ENCODE measurements at regions not wholly inside any gene's neighbourhood (a gene's known extent, or its start where the extent isn't known, plus 50 kb on each side); places are given as distances from the start of the nearest gene placed in this dataset.
"Not testable (repeated sequence)": the region's sequence is repeated elsewhere in the genome, so short reads cannot be mapped to it uniquely, and the experiment has no call there.

DNA sequence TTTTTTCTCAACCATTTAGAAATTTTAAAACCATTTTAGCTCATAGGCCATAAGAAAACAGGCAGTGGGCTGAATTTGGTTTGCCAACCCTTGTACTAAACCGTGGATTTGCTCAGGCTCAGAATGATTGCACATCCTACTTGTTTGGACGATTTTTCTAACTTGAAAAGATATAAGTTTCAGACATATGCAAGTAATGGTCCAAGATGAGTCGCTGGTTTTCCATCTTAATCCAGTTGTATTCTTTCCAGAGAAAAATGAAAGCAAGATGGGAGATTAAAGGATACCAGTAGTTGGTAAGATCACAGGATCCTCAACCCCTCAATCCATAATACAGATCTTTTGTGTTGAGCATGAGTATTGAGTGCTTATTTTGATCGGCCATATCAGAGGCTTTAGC lies 250.9 kb downstream of the TINAG start:
- no peak for DNase-seq (ENCODE audit: extremely low read depth in 1 of 2, low read depth in 1 of 2)

DNA sequence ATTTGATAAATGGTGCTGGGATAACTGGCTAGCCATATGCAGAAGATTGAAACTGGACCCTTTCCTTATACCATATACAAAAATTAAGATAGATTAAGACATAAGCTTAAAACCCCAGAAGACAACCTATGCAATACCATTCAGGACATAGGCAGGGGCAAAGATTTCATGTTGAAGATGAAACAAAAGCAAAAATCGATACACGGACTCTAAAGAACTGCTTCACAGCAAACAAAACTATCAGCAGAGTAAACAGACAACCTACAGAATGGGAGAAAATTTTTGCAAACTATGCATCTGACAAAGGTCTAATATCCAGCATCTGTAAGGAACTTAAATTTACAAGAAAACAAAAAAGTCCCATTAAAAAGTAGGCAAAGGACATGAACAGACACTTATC lies 255.9 kb downstream of the TINAG start:
- not testable (repeated sequence) for DNase-seq (ENCODE audit: extremely low read depth in 1 of 2, low read depth in 1 of 2)

- DNase-seq (ENCODE audit: extremely low read depth in 1 of 2, low read depth in 1 of 2) = no peak
Measured at GRCh38 chr6:54574671-54575070, 266.4 kb downstream of the TINAG start.

DNA sequence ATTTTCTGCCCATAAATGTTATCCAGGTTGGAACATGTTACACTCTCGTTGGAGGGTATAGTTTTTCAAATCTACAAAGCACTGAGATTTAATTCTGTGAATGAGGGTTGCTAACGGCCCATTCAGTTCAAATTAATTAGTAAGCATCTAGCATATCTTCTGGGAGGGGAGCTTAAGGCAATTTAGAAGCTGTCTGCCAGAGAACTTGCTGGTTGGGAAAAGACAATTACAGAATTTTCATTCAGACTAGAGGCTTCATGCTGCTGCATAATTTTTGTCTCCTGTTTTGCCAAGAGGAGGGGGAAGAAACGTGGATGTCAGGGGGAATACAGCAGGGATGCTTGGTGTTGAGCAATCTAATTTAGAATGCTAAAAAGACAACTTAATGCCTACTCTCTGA lies 268.3 kb upstream of the FAM83B start:
- DNase-seq (ENCODE audit: extremely low read depth in 1 of 2, low read depth in 1 of 2) = no peak

DNA sequence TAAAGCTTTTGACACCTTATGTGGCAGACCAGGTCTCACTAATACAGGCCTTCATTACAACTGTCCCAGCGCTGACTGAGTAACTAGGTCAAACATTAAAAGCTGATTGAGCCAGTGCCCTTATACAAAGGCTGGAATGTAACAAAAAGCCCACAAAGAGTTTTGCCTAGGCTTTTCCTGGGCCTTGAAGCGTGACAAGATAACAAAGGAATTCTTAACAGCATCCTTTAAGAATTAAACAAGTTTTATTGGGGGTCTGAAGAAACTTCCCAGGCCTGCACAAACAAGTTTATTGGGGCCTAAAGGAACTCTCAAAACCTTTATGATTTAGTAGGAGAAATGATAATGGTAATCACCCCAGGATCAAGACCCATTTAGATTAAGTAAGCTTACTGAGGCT lies 267.6 kb upstream of the FAM83B start:
- DNase-seq (ENCODE audit: extremely low read depth in 1 of 2, low read depth in 1 of 2) = no peak

DNA sequence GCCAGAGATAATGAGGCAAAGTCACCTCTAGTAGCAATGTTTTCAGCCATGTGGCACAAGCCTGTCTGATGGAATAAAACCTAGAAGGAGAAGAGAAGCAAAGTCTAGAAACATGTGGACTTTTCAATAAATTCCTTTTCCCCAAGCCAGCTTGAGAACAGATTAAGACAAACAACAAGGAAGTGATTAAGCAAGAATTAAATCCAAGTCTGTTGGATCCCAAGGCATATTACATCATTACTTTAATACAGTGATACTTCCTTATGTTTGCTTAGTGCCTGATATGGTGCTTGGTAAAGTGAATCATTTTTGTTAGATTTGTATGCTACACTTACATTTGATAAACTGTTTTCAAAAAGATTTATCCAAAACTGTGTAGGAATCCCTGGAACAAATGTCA lies 260.3 kb upstream of the FAM83B start:
- no peak for DNase-seq (ENCODE audit: extremely low read depth in 1 of 2, low read depth in 1 of 2)

- DNase-seq (ENCODE audit: extremely low read depth in 1 of 2, low read depth in 1 of 2) = no peak
Measured at GRCh38 chr6:54587277-54587676, 259.3 kb upstream of the FAM83B start.

DNA sequence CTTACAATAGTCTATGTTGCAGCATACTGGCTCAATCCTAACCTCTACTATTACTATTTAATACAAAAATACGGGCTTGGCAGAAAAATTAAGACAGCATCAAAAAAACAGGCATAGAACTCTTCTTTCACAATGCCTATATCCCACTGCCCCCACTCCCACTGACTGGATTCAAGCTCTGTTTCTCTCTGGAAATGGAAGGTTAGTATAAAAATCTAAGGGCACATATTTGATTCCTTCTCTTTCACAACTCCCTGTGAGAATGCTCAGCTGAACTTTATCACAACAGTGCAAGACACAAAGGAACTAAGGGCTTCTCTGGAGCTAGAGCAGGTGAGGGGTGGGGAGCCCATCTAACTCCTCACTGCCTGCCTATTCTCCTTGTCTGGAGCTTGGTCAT lies 258.4 kb upstream of the FAM83B start:
- no peak for DNase-seq (ENCODE audit: extremely low read depth in 1 of 2, low read depth in 1 of 2)

DNA sequence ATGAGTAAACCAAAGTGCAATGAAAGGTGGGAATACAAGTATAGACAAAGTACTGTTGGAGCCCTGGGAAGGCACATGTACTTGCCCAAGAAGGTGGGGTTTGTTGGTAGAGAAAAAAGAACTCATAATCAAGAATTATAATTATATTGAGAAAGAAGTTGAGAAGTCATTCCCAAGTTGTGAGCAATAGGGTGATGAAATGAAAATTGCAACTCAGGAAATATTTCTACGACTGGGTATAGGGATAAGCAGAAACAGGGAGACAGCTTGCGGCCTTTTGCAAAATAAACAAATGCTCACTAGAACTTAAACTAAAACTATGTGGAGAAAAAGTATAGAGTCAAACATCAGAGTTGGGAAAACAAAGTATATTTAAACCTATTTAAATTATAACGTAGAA lies 250.7 kb upstream of the FAM83B start:
- no peak for DNase-seq (ENCODE audit: extremely low read depth in 1 of 2, low read depth in 1 of 2)

DNA sequence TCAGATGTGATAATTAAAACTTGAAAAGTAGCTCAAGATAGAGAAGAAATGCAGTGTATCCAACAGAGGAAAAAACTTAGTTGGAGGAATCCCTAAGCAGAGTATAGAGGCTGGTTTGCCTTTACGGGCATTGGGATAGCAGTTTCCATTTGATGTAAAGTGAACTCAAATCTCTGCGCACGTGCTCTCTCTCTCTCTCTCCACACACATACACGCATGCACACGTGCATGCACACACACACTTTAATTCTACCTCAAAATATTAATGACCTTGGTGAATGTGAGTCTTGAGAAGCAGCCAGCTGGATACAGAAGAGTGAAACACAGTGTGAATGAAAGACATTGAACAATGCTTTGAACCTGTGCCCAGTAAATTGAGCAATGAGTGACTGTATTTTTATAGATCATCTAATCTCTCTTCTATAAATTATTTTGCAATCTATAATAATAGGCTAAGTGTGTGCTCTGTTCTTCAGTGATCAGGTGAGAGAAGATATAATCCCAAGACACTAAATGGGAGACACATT lies 247.7 kb upstream of the FAM83B start:
- no peak for DNase-seq (ENCODE audit: extremely low read depth in 1 of 2, low read depth in 1 of 2)

GRCh38 chr6:54601600-54602300 lies 244.8 kb upstream of the FAM83B start:
- DNase-seq (ENCODE audit: extremely low read depth in 1 of 2, low read depth in 1 of 2) = no peak

DNA sequence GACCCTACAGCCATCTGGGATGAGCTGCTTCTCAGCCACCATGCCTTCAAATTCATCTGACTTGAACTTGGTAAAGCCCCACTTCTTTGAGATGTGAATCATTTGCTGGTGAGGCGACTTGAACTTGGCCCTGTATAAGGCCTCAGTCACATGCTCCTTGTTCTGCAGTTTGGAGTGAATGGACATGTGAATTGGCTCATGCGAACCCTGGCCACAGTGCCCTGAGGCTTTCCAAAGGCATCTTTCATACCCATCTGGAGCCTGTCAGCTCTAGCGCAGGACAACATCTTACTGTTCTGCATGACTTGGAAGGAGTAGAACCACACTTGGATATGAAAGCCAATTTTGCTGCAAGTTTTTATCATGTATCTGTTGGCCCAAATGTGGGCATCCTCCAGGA lies 244.0 kb upstream of the FAM83B start:
- no peak for DNase-seq (ENCODE audit: extremely low read depth in 1 of 2, low read depth in 1 of 2)

DNA sequence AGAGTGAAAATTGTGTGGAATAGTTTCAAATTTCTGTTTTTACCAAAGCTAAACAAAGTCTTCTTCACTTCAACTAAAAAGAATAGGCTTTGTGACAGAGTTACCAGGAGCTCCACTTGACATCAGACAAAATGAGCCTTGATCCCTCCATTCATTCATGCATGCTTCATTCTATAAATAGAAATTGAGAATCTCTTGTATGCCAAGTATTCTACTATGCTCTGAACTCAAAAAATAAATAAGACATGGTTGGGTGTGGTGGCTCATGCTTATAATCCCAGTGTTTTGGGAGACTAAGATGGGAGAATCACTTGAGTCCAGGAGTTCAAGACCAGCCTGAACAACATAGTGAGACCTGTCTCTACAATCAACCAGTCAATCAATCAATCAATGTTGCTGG lies 236.6 kb upstream of the FAM83B start:
- DNase-seq (ENCODE audit: extremely low read depth in 1 of 2, low read depth in 1 of 2) = no peak

DNA sequence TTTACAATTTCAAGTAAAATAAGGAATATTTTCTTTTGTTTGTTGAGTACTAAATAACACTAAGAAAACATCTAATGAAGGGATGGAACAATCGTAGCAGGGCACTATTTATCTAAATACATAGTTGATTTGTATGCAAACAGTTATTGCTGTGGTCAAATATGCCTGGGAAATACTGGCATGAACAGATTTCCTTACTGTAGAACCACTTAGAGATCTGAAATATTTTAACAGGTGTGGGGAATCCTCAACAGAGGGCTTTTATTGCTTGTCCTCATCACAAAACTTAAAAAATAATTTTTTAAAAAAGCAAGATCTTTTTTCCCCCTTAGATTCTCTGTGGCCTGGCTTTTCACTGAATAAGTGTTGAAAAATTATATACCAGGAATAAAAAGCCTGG lies 233.0 kb upstream of the FAM83B start:
- DNase-seq (ENCODE audit: extremely low read depth in 1 of 2, low read depth in 1 of 2) = no peak

DNA sequence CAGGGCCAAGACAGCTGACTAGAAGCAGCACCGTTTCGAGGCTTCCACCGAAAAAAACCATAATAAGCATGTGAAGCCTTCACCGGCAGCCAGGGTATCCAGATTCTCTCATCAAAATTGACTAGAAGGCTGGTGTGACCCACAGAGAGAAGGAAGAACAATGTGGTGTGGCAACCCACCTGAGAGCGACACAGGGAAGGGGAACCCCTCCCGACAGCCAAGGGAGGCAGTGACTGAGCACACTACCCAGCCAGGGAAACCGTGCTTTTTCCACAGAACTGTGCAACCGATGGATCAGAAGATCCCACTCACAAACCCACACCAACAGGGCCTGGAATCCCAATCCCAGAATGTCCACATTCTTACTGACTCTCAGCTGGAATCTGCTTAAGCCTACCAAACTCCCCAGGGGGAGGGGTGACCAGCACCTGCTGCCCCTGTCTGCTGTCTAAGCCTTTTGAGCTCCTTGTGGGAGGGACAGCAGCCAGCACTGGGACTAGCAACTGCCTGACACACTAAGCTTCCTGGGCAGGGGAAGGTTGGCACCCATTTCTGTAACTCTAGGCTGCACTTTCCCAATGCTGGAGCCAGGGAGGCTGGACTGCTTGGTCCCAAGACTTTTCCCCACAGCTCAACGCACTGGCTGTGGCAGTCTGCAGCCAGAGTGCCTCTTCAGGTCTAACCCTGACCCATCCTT lies 231.9 kb upstream of the FAM83B start:
- no peak for DNase-seq (ENCODE audit: extremely low read depth in 1 of 2, low read depth in 1 of 2)

GRCh38 chr6:54617730-54618129 lies 228.8 kb upstream of the FAM83B start:
- DNase-seq (ENCODE audit: extremely low read depth in 1 of 2, low read depth in 1 of 2) = no peak

- no peak for DNase-seq (ENCODE audit: extremely low read depth in 1 of 2, low read depth in 1 of 2)
Measured at GRCh38 chr6:54618572-54618971, 228.0 kb upstream of the FAM83B start.

DNA sequence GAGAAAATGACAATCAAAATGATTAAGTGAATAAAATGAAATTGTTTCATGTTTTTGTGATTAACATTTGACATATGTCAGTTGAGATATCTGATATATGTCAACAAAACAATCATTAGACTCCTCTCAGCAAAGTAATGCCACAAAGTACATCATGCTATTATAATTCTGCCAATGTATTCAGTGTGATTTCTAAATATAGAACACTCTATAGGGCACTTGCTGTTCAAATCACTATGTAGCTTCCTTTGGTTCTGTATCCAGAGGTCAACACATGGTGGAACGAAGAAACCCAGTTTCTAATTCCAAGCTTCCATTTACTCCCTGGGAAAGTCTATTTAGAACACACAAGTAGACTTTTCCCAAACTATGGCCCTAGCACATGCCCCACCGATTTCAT lies 227.5 kb upstream of the FAM83B start:
- DNase-seq (ENCODE audit: extremely low read depth in 1 of 2, low read depth in 1 of 2) = no peak

- no peak for DNase-seq (ENCODE audit: extremely low read depth in 1 of 2, low read depth in 1 of 2)
Measured at GRCh38 chr6:54621285-54621684, 225.3 kb upstream of the FAM83B start.

DNA sequence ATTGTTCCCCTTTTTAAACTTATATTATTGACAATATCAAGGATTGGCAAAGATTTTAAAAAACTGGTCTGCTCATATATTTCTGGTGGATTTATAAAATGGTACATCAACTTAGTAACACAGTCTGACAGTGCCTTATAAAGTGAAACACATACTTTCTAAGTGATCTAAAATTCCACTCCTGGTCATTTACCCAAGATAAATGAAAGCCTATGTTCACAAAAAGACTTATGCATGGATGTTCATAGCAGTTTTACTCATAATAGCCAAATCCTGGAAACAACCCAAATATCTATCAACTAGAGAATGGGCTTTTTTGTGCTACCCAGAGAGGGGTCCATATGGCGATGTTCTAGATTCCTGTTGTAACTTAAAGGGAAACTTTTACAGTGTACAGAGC lies 222.4 kb upstream of the FAM83B start:
- no peak for DNase-seq (ENCODE audit: extremely low read depth in 1 of 2, low read depth in 1 of 2)

DNA sequence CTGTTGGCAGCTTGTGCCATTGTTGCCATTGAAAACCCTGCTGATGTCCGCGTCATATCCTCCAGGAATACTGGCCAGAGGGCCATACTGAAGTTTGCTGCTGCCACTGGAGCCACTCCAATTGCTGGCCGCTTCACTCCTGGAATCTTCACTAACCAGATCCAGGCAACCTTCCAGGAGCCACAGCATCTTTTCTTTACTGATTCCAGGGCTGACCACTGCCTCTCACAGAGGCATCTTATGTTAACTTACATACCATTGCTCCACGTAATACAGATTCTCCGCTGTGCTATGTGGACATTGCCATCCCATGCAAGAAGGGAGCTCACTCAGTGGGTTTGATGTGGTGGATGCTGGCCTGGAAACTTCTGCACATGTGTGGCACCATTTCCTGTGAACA lies 221.8 kb upstream of the FAM83B start:
- no peak for DNase-seq (ENCODE audit: extremely low read depth in 1 of 2, low read depth in 1 of 2)

GRCh38 chr6:54629131-54629530 lies 217.4 kb upstream of the FAM83B start:
- DNase-seq (ENCODE audit: extremely low read depth in 1 of 2, low read depth in 1 of 2) = no peak

All from stimulated activated CD8-positive, alpha-beta memory T cell treated with anti-CD3 and anti-CD28 coated beads, Interleukin-7, amount 100 ng/mL, for 48 hours (primary cell).